Testis (tissue), 2 donors: ENCODE measurements at regions not wholly inside any gene's neighbourhood (a gene's known extent, or its start where the extent isn't known, plus 50 kb on each side); places are given as distances from the start of the nearest gene placed in this dataset.

Experiments used
- DNase-seq: peaks from one replicate; pipeline ENCODE4 v3.0.0-alpha.2; 2019
- H3K27ac ChIP-seq, 2 donors: fragments of 200-600 bp; sonication (generic); one replicate each; pipeline ENCODE4 v1.5.1; 2019
- H3K27me3 ChIP-seq: fragments of 200-600 bp; sonication (generic); one replicate; pipeline ENCODE4 v1.5.1; 2019
- H3K36me3 ChIP-seq: fragments of 200-600 bp; sonication (generic); one replicate; pipeline ENCODE4 v1.5.1; 2017; ENCODE audit warnings: low read depth; ENCODE audit errors: missing control alignments
- H3K4me1 ChIP-seq: fragments of 200-600 bp; sonication (generic); one replicate; pipeline ENCODE4 v1.5.1; 2019
- H3K4me3 ChIP-seq, 2 donors: fragments of 200-600 bp; sonication (generic); one replicate each; pipeline ENCODE4 v1.5.1; 2017 to 2019
- H3K9me3 ChIP-seq: fragments of 200-600 bp; sonication (generic); one replicate; pipeline ENCODE4 v1.5.1; 2017
- POLR2A ChIP-seq: fragments of 450-650 bp; IDR thresholded peaks from one replicate; pipeline ENCODE4 v1.6.1; 2017; ENCODE audit warnings: antibody characterized with exemption, mild to moderate bottlenecking, moderate library complexity
- WGBS, 2 donors: methylation state at CpG; one replicate each; pipeline ENCODE4 v1.1.5; 2018; 5-methylcytosine and 5-hydroxymethylcytosine counted together
- intact Hi-C: fragments of 100-400 bp; cut with DNase I; formaldehyde crosslinking; loops from one replicate; pipeline ENCODE4 v1.15.1; 2023; ENCODE audit warnings: low total_unique reads
- TF ChIP-seq, protein P1 (sequence below), 3 experiments: fragments of 450-650 bp in 2 of 3; fragments of 200-600 bp in 1 of 3; sonication (generic) in 1 of 3; IDR thresholded peaks; one replicate each; pipeline ENCODE4 v1.5.1; 2016 to 2019; ENCODE audit warnings: antibody characterized with exemption in 3 of 3, mild to moderate bottlenecking in 2 of 3, moderate library complexity in 1 of 3

DNA sequence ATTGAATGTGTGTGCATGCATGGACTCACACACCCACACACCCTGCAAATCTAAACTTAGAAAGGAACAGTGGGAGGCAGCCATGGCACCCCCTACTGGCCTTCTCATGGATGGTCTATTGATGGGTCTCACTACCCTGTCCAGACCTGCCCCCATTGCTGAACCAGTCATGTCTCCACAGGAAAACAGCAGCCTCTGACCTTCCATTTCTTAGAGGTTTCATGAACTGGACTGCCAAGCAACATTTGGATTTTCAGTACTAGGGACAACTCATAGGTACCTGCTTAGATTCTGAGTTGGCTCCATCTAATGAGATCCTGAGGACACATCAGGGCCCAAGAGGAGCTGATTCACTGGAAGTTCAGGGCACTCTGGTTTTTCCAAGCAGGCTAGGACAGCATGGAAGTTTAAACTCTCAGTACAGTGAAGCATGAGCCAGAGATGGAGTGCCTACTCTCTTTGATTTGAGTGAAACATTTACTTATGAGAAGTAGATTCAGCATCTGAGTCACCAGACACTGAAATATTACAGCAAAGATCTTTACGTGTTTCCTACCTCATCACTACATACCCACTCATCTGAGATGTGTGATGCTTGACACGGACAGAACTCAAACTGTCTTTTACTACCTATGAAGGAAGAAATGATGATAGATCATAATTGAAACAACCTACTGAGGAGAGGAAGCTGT lies 98.9 kb upstream of the PLEKHG7 start:
- no peaks in the 10 kb centered on the region for H3K27me3 ChIP-seq
- no peak overlapping the region for H3K27ac ChIP-seq
- H3K36me3 ChIP-seq, result no peaks in the 10 kb centered on the region
- no peaks in the 10 kb centered on the region for H3K4me1 ChIP-seq
- TF ChIP-seq, protein P1, sequence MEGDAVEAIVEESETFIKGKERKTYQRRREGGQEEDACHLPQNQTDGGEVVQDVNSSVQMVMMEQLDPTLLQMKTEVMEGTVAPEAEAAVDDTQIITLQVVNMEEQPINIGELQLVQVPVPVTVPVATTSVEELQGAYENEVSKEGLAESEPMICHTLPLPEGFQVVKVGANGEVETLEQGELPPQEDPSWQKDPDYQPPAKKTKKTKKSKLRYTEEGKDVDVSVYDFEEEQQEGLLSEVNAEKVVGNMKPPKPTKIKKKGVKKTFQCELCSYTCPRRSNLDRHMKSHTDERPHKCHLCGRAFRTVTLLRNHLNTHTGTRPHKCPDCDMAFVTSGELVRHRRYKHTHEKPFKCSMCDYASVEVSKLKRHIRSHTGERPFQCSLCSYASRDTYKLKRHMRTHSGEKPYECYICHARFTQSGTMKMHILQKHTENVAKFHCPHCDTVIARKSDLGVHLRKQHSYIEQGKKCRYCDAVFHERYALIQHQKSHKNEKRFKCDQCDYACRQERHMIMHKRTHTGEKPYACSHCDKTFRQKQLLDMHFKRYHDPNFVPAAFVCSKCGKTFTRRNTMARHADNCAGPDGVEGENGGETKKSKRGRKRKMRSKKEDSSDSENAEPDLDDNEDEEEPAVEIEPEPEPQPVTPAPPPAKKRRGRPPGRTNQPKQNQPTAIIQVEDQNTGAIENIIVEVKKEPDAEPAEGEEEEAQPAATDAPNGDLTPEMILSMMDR (IDR thresholded peaks at IDR 0.05), result no peak
- no peak for TF ChIP-seq POLR2A
- no peak for DNase-seq
- 88 to 92% methylated on average over 2 of the region's 2 CpGs for WGBS, 2 donors
- H3K4me3 ChIP-seq, result no peak overlapping the region
- intact Hi-C loops, result no loop called here
- H3K9me3 ChIP-seq, result no peaks in the 10 kb centered on the region

DNA sequence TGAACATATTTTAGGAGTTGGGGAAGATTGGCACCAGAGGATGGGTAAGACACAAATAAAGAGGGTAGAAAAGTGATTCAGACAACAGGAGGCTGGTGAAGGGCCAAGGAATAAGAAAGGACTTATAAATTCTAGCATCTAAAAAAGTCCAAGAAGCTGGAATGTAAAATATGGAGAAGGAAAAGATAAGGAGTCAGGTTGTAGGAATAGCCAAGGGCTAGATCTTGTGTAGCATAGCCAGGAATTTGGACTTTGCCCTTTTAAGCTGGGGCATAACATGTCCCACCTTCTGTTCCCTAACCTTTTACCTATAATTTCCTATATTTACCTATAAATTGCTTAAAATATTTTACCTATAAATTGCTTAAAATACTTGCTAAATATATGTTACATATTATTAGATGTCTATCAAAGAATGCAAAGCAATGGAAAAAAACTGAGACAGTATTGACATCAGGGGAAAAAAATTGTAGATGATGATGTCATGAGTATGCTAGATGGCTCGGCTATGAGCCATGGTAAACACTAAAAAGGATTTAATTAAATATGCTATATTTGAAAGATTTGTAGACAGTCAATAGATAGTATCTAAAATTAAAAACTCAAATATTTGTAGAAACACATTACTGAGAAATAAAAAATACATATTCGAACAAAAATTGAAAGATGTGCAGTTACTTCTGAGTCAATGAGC lies 99.7 kb upstream of the PLEKHG7 start:
- H3K36me3 ChIP-seq, result no peaks in the 10 kb centered on the region
- TF ChIP-seq, protein P1 (IDR thresholded peaks at IDR 0.05), result no peak
- TF ChIP-seq POLR2A, result no peak
- intact Hi-C loops, result no loop called here
- H3K4me1 ChIP-seq, result no peaks in the 10 kb centered on the region
- no peaks in the 10 kb centered on the region for H3K27me3 ChIP-seq
- H3K9me3 ChIP-seq, result no peaks in the 10 kb centered on the region
- 91 to 95% methylated on average over 2 of the region's 2 CpGs for WGBS, 2 donors
- H3K4me3 ChIP-seq, result no peak overlapping the region
- no peak for DNase-seq
- no peak overlapping the region for H3K27ac ChIP-seq

DNA sequence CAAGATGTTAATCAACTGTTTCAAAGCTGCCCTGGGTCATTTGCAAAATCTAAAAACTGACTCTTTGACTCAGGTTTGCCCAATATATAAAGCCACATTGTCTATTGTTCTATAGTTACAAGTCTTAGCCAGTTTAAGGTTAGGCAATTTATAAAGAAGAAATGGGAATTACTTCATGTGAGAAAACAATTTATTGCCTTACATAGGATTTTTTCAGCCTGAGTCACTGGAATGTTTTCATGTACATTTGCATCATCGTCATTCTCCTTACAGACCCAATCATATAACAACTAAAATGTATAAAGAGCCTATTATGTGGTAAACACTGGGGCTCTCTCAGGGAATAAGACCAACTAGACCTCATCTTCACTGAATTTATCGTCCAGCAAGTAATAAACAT lies 100.3 kb upstream of the PLEKHG7 start:
- Histone ChIP-seq H3K4me3 (no peak overlapping the region), H3K4me1 (no peaks in the 10 kb centered on the region), H3K36me3 (no peaks in the 10 kb centered on the region), H3K27me3 (no peaks in the 10 kb centered on the region), H3K9me3 (no peaks in the 10 kb centered on the region), H3K27ac (no peak overlapping the region)
- WGBS, 2 donors, result 87 to 92% methylated on average over 2 of the region's 2 CpGs
- TF ChIP-seq, protein P1 (IDR thresholded peaks at IDR 0.05), result no peak
- TF ChIP-seq POLR2A, result no peak
- intact Hi-C loops, result no loop called here
- no peak for DNase-seq

DNA sequence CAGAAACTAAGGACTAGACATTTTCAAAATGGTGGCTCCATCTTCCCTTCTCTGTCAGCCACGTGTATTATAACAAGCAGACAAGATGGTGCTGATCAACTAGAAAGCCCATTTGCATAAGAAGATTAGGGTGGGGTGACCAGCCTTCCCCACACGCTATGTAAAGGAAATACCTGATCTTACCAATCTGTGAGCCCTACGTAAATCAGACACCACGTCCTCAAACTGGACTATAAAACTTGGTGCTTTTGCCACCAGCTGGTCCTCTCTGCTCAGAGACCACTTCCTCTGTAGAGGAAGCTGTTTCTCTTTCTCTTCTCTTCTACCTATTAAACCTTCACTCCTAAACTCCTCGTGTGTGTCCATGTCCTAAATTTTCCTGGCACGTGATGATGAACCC lies 101.1 kb upstream of the PLEKHG7 start:
- DNase-seq, result no peak
- H3K27ac ChIP-seq, result no peak overlapping the region
- H3K27me3 ChIP-seq, result no peaks in the 10 kb centered on the region
- H3K4me1 ChIP-seq, result no peaks in the 10 kb centered on the region
- H3K9me3 ChIP-seq, result no peaks in the 10 kb centered on the region
- intact Hi-C loops, result no loop called here
- TF ChIP-seq, protein P1 (IDR thresholded peaks at IDR 0.05), result no peak
- TF ChIP-seq POLR2A, result no peak
- WGBS, 2 donors, result 82 to 85% methylated on average over 6 of the region's 6 CpGs
- H3K4me3 ChIP-seq, result no peak overlapping the region
- H3K36me3 ChIP-seq, result no peaks in the 10 kb centered on the region

DNA sequence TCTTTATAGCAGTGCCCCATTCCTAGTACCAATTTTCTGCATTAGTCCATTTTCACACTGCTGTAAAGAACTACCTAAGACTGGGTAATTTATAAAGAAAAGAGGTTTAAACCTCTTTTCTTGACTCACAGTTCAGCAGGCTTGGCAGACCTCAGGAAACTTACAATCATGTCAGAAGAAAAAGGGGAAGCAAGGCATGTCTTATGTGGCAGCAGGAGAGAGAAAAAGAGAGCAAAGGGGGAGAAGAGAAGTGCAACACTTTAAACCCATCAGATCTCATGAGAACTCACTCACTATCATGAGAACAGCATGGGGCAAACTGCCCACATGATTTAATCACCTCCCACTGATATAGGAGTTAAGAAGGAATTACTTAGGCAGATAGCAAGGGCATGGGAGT lies 101.6 kb upstream of the PLEKHG7 start:
- H3K27me3 ChIP-seq, result no peaks in the 10 kb centered on the region
- H3K4me3 ChIP-seq, result no peak overlapping the region
- no peaks in the 10 kb centered on the region for H3K9me3 ChIP-seq
- H3K36me3 ChIP-seq, result no peaks in the 10 kb centered on the region
- intact Hi-C loops, result no loop called here
- no peak overlapping the region for H3K27ac ChIP-seq
- TF ChIP-seq, protein P1 (IDR thresholded peaks at IDR 0.05), result no peak
- TF ChIP-seq POLR2A, result no peak
- DNase-seq, result no peak
- H3K4me1 ChIP-seq, result no peaks in the 10 kb centered on the region
